H9 (cell line): ENCODE measurements at regions not wholly inside any gene's neighbourhood (a gene's known extent, or its start where the extent isn't known, plus 50 kb on each side); places are given as distances from the start of the nearest gene placed in this dataset.

Experiments
- DNase-seq: peaks from one replicate; pipeline ENCODE4 v3.0.0-alpha.2; 2017
- H2AFZ ChIP-seq: one replicate; pipeline ENCODE4 v1.6.1; 2013; ENCODE audit warnings: mild to moderate bottlenecking, low read length, control low read depth, moderate library complexity
- H2AK5ac ChIP-seq: 2 replicates; pipeline ENCODE4 v1.6.1; 2013; ENCODE audit warnings: low read length, control low read depth, mixed read lengths; ENCODE audit not compliant: insufficient read length
- H2BK120ac ChIP-seq: one replicate; pipeline ENCODE4 v1.6.1; 2013; ENCODE audit warnings: low read depth, mild to moderate bottlenecking, low read length, control low read depth, inconsistent platforms; ENCODE audit not compliant: poor library complexity, severe bottlenecking
- H2BK12ac ChIP-seq: 2 replicates; pipeline ENCODE4 v1.6.1; 2013; ENCODE audit warnings: low read length, control low read depth, mixed read lengths, low read depth; ENCODE audit not compliant: insufficient read length
- H2BK15ac ChIP-seq: 2 replicates; pipeline ENCODE4 v1.6.1; 2013; ENCODE audit warnings: low read depth, low read length, control low read depth
- H2BK20ac ChIP-seq: one replicate; pipeline ENCODE4 v1.6.1; 2013; ENCODE audit warnings: low read depth, mild to moderate bottlenecking, low read length, control low read depth, inconsistent platforms; ENCODE audit not compliant: poor library complexity, severe bottlenecking
- H2BK5ac ChIP-seq: 2 replicates; pipeline ENCODE4 v1.6.1; 2013; ENCODE audit warnings: low read length, control low read depth, mixed read lengths; ENCODE audit not compliant: insufficient read length
- H3K14ac ChIP-seq: 2 replicates; pipeline ENCODE4 v1.6.1; 2013; ENCODE audit warnings: low read length, control low read depth; ENCODE audit not compliant: insufficient read depth
- H3K18ac ChIP-seq: 2 replicates; pipeline ENCODE4 v1.6.1; 2013; ENCODE audit warnings: low read depth, mild to moderate bottlenecking, mixed read lengths, low read length, control low read depth; ENCODE audit not compliant: insufficient read length
- H3K23ac ChIP-seq: 2 replicates; pipeline ENCODE4 v1.6.1; 2013; ENCODE audit warnings: low read length, control low read depth, mixed read lengths, low read depth; ENCODE audit not compliant: insufficient read length
- H3K23me2 ChIP-seq: 2 replicates; pipeline ENCODE4 v1.6.1; 2013; ENCODE audit warnings: low read depth, mild to moderate bottlenecking, mixed read lengths, low read length, control low read depth; ENCODE audit not compliant: insufficient read length, poor library complexity, severe bottlenecking
- H3K27ac ChIP-seq: 2 replicates; pipeline ENCODE4 v1.5.1; 2013; ENCODE audit warnings: low read length, control low read depth, mixed read lengths, low read depth; ENCODE audit not compliant: insufficient read length
- H3K27me3 ChIP-seq: 2 replicates; pipeline ENCODE4 v1.6.1; 2013; ENCODE audit warnings: low read length, control low read depth, inconsistent platforms; ENCODE audit not compliant: insufficient read depth
- H3K4ac ChIP-seq: 2 replicates; pipeline ENCODE4 v1.6.1; 2013; ENCODE audit warnings: low read depth, mild to moderate bottlenecking, control low read depth, inconsistent platforms, low read length, moderate library complexity
- H3K4me1 ChIP-seq: 2 replicates; pipeline ENCODE4 v1.6.1; 2013; ENCODE audit warnings: low read length, control low read depth, inconsistent platforms; ENCODE audit not compliant: insufficient read depth
- H3K4me2 ChIP-seq: 2 replicates; pipeline ENCODE4 v1.6.1; 2013; ENCODE audit warnings: low read length, control low read depth, mixed read lengths; ENCODE audit not compliant: insufficient read length, insufficient read depth
- H3K56ac ChIP-seq: 2 replicates; pipeline ENCODE4 v1.6.1; 2013; ENCODE audit warnings: low read depth, mild to moderate bottlenecking, mixed read lengths, low read length, control low read depth; ENCODE audit not compliant: insufficient read length
- H3K79me1 ChIP-seq: 2 replicates; pipeline ENCODE4 v1.6.1; 2013; ENCODE audit warnings: low read depth, mild to moderate bottlenecking, moderate library complexity, low read length, control low read depth, inconsistent platforms; ENCODE audit not compliant: insufficient read depth, poor library complexity, severe bottlenecking
- H3K79me2 ChIP-seq: 2 replicates; pipeline ENCODE4 v1.6.1; 2013; ENCODE audit warnings: low read length, control low read depth, inconsistent platforms; ENCODE audit not compliant: insufficient read depth
- H3K9ac ChIP-seq: 2 replicates; pipeline ENCODE4 v1.6.1; 2013; ENCODE audit warnings: low read length, control low read depth, mixed read lengths; ENCODE audit not compliant: insufficient read length; ENCODE audit errors: extremely low read depth
- H3K9me3 ChIP-seq: one replicate; pipeline ENCODE4 v1.6.1; 2013; ENCODE audit warnings: low read depth, low read length, inconsistent platforms; ENCODE audit not compliant: control insufficient read depth
- H3T11ph ChIP-seq: one replicate; pipeline ENCODE4 v1.6.1; 2013; ENCODE audit warnings: mild to moderate bottlenecking, low read length, control low read depth, inconsistent platforms
- H4K20me1 ChIP-seq: one replicate; pipeline ENCODE4 v1.6.1; 2013; ENCODE audit not compliant: control insufficient read depth, insufficient read length, insufficient read depth
- H4K5ac ChIP-seq: 2 replicates; pipeline ENCODE4 v1.6.1; 2013; ENCODE audit warnings: low read depth, mild to moderate bottlenecking, mixed read lengths, low read length, control low read depth; ENCODE audit not compliant: insufficient read length
- H4K8ac ChIP-seq: replicated peaks from 2 replicates; pipeline ENCODE4 v1.6.1; 2013; ENCODE audit warnings: low read length, control low read depth, mixed read lengths, low read depth; ENCODE audit not compliant: insufficient read length
- H4K91ac ChIP-seq: 2 replicates; pipeline ENCODE4 v1.6.1; 2013; ENCODE audit warnings: low read depth, mild to moderate bottlenecking, moderate library complexity, mixed read lengths, low read length, control low read depth; ENCODE audit not compliant: insufficient read length
- H3K27ac Mint-ChIP-seq, 3 experiments: 2 replicates in 2 of 3; 3 replicates in 1 of 3; pipeline ENCODE4 v1.8.0; 2020 to 2021; ENCODE audit warnings: mixed read lengths in 3 of 3, mild to moderate bottlenecking in 1 of 3, moderate library complexity in 1 of 3
- H3K27me3 Mint-ChIP-seq: 2 replicates; pipeline ENCODE4 v1.8.0; 2021; ENCODE audit warnings: low read depth, mild to moderate bottlenecking, moderate library complexity, mixed read lengths
- H3K36me3 Mint-ChIP-seq, 3 experiments: 2 replicates in 2 of 3; 3 replicates in 1 of 3; pipeline ENCODE4 v1.8.0; 2020 to 2021; ENCODE audit warnings: low read depth in 3 of 3, mixed read lengths in 3 of 3; ENCODE audit not compliant: insufficient read depth in 1 of 3
- H3K4me1 Mint-ChIP-seq, 2 experiments: 2 replicates each; pipeline ENCODE4 v1.8.0; 2020; ENCODE audit warnings: mixed read lengths in 2 of 2
- H3K4me3 Mint-ChIP-seq, 2 experiments: 2 replicates in 1 of 2; 3 replicates in 1 of 2; pipeline ENCODE4 v1.8.0; 2020 to 2021; ENCODE audit warnings: mild to moderate bottlenecking in 2 of 2, mixed read lengths in 2 of 2, moderate library complexity in 1 of 2
- H3K9me3 Mint-ChIP-seq, 2 experiments: 2 replicates in 1 of 2; 3 replicates in 1 of 2; pipeline ENCODE4 v1.8.0; 2020; ENCODE audit warnings: mild to moderate bottlenecking in 2 of 2, mixed read lengths in 2 of 2, moderate library complexity in 1 of 2
- WGBS: extraction: QIAGEN DNeasy Blood & Tissue Kit; methylation state at CpG from one replicate; pipeline ENCODE4 v1.1.7; 2013; ENCODE audit warnings: missing lambda C conversion rate, low lambda C conversion rate, mixed read lengths; ENCODE audit not compliant: insufficient read length; ENCODE audit errors: extremely low coverage; 5-methylcytosine and 5-hydroxymethylcytosine counted together
- TF ChIP-seq, protein P1 (sequence below): fragments of 200-600 bp; sonication (generic); conservative IDR thresholded peaks from 3 replicates; pipeline ENCODE4 v1.8.0; 2021; ENCODE audit warnings: antibody characterized with exemption, mild to moderate bottlenecking

DNA sequence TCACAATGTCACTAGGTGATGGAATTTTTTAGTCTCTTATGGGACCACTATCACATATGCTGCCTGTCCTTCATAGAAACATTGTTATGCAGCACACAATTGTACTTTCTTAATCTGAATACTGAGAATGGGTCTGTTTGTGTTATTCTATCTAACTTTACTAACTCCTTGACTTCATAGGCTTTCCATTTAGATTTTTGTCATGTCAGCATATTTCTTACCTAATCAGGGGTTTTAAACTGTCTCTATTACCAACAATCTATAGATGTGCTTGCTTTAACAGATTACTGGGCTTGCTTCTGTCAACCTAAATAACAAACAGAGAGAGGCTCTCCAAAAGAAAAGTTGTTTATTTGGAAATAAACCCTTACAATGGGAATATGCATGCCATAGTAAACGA lies 289.6 kb upstream of the ZNF804A start:
- DNase-seq, result no peak
- no peaks in the 10 kb centered on the region for H3K27me3 Mint-ChIP-seq
- no peak overlapping the region for H3K14ac ChIP-seq
- no peak overlapping the region for H3K27ac ChIP-seq
- no peaks in the 10 kb centered on the region for H3K36me3 Mint-ChIP-seq
- H3K23ac ChIP-seq, result no peak overlapping the region
- H3K4ac ChIP-seq, result no peak overlapping the region
- H2BK12ac ChIP-seq, result no peak overlapping the region
- H2AFZ ChIP-seq, result no peak overlapping the region
- TF ChIP-seq, protein P1, sequence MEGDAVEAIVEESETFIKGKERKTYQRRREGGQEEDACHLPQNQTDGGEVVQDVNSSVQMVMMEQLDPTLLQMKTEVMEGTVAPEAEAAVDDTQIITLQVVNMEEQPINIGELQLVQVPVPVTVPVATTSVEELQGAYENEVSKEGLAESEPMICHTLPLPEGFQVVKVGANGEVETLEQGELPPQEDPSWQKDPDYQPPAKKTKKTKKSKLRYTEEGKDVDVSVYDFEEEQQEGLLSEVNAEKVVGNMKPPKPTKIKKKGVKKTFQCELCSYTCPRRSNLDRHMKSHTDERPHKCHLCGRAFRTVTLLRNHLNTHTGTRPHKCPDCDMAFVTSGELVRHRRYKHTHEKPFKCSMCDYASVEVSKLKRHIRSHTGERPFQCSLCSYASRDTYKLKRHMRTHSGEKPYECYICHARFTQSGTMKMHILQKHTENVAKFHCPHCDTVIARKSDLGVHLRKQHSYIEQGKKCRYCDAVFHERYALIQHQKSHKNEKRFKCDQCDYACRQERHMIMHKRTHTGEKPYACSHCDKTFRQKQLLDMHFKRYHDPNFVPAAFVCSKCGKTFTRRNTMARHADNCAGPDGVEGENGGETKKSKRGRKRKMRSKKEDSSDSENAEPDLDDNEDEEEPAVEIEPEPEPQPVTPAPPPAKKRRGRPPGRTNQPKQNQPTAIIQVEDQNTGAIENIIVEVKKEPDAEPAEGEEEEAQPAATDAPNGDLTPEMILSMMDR, result no peak
- WGBS, result no CpG with 5 or more reads among the region's 1 CpG
- H3T11ph ChIP-seq, result no peak overlapping the region
- H3K23me2 ChIP-seq, result no peaks in the 10 kb centered on the region
- no peak overlapping the region for H2BK15ac ChIP-seq
- no peak overlapping the region for H4K91ac ChIP-seq
- H4K20me1 ChIP-seq, result no peaks in the 10 kb centered on the region
- no peak overlapping the region for H4K5ac ChIP-seq
- no peak overlapping the region for H3K9ac ChIP-seq
- no peaks in the 10 kb centered on the region for H3K79me2 ChIP-seq
- H3K4me2 ChIP-seq, result no peak overlapping the region
- H2AK5ac ChIP-seq, result no peak overlapping the region
- H3K4me3 Mint-ChIP-seq, result no peak overlapping the region
- no peaks in the 10 kb centered on the region for H3K27me3 ChIP-seq
- H3K9me3 ChIP-seq, result no peaks in the 10 kb centered on the region
- no peak overlapping the region for H4K8ac ChIP-seq
- no peak overlapping the region for H2BK5ac ChIP-seq
- H2BK120ac ChIP-seq, result no peak overlapping the region
- H3K9me3 Mint-ChIP-seq, result no peaks in the 10 kb centered on the region
- H2BK20ac ChIP-seq, result no peak overlapping the region
- H3K4me1 ChIP-seq, result no peaks in the 10 kb centered on the region
- H3K4me1 Mint-ChIP-seq, result no peaks in the 10 kb centered on the region
- H3K56ac ChIP-seq, result no peak overlapping the region
- H3K27ac Mint-ChIP-seq, result no peak overlapping the region
- H3K79me1 ChIP-seq, result no peaks in the 10 kb centered on the region
- no peak overlapping the region for H3K18ac ChIP-seq
